Psoas muscle (tissue), 7 donors: ENCODE measurements at regions not wholly inside any gene's neighbourhood (a gene's known extent, or its start where the extent isn't known, plus 50 kb on each side); places are given as distances from the start of the nearest gene placed in this dataset.
"Not testable (repeated sequence)": the region's sequence is repeated elsewhere in the genome, so short reads cannot be mapped to it uniquely, and the experiment has no call there.

ENCODE experiments used
- ATAC-seq, 4 donors: fragments of 200-7000 bp; cut with Tn5 transposase; one replicate each; pipeline ENCODE4 v1.9.1; 2020; ENCODE audit warnings: moderate library complexity in 3 of 4, mild to moderate bottlenecking in 2 of 4
- DNase-seq, 2 donors: peaks; one replicate each; pipeline ENCODE4 v3.0.0-alpha.2; 2020
- H3K27ac ChIP-seq: fragments of 200-600 bp; one replicate; pipeline ENCODE4 v1.8.0; 2022
- H3K27me3 ChIP-seq, 3 donors: fragments of 200-600 bp in 1 of 3; one replicate each; pipeline versions ENCODE4 v1.6.1 to v1.8.0; 2013 to 2022; ENCODE audit warnings: low read length in 2 of 3, mild to moderate bottlenecking in 2 of 3, moderate library complexity in 1 of 3; ENCODE audit not compliant: insufficient read depth in 3 of 3
- H3K36me3 ChIP-seq, 2 donors: fragments of 200-600 bp in 1 of 2; one replicate each; pipeline versions ENCODE4 v1.6.1 to v1.8.0; 2013 to 2022; ENCODE audit warnings: low read depth in 1 of 2, mild to moderate bottlenecking in 1 of 2, moderate library complexity in 1 of 2; ENCODE audit not compliant: insufficient read depth in 1 of 2
- H3K4me1 ChIP-seq: fragments of 200-600 bp; one replicate; pipeline ENCODE4 v1.8.0; 2022
- H3K4me3 ChIP-seq: fragments of 200-600 bp; one replicate; pipeline ENCODE4 v1.8.0; 2022; ENCODE audit warnings: mild to moderate bottlenecking
- H3K9me3 ChIP-seq: fragments of 200-600 bp; one replicate; pipeline ENCODE4 v1.8.0; 2022
- CTCF ChIP-seq: fragments of 200-600 bp; IDR thresholded peaks from one replicate; pipeline ENCODE4 v1.8.0; 2022; ENCODE audit warnings: antibody characterized with exemption
- WGBS, 3 donors: extraction: QIAGEN DNeasy Blood & Tissue Kit; methylation state at CpG; one replicate each; pipeline versions ENCODE4 v1.1.6 to v1.1.7; 2013; 5-methylcytosine and 5-hydroxymethylcytosine counted together
- intact Hi-C, 2 donors: fragments of 100-400 bp; cut with DNase I; formaldehyde crosslinking; loops; one replicate each; pipeline versions ENCODE4 v1.11.0 to v1.14.2; 2022
- donor health status: healthy with polysubstance abuse.
- donor health status: DM: no; HTN: no; CAD: no; lungs with moderate emphysema.
- donor health status: Bipolar disorder and iron deficiency.
- donor health status: healthy.
- donor health status: DM: yes; HTN: yes; CAD: no.
- donor health status: DM: no; HTN: no; CAD: no.
- donor health status: DM: yes; HTN: yes; CAD: no.

GRCh38 chr5:30376848-30377247, 816.6 kb upstream of the CDH6 start:
- ATAC-seq = no peak
- intact Hi-C loops = no loop called here

GRCh38 chr5:30368064-30368463, 825.4 kb upstream of the CDH6 start:
- 67 to 86% (median 78%) methylated on average over 4 of the region's 4 CpGs for WGBS, 3 donors
- Histone ChIP-seq H3K4me1 (no peaks in the 10 kb centered on the region), H3K36me3 (no peaks in the 10 kb centered on the region), H3K27me3 (no peaks in the 10 kb centered on the region), H3K9me3 (no peaks in the 10 kb centered on the region), H3K27ac (no peak overlapping the region), H3K4me3 (no peak overlapping the region)
- TF ChIP-seq CTCF = no peak
- no peak for ATAC-seq
- DNase-seq = no peak
- intact Hi-C loops = no loop called here

More at GRCh38 chr5:30376848-30377247, 816.6 kb upstream of the CDH6 start:
- WGBS, 3 donors = 56 to 59% (median 58%) methylated on average over 3 of the region's 3 CpGs
- Histone ChIP-seq H3K4me1 (no peaks in the 10 kb centered on the region), H3K36me3 (no peaks in the 10 kb centered on the region), H3K27me3 (no peaks in the 10 kb centered on the region), H3K4me3 (no peak overlapping the region), H3K9me3 (no peaks in the 10 kb centered on the region), H3K27ac (no peak overlapping the region)
- no peak for TF ChIP-seq CTCF
- DNase-seq = no peak

- WGBS, 3 donors = 82 to 90% (median 83%) methylated on average over 8 of the region's 8 CpGs
- H3K4me1 ChIP-seq, H3K27me3 ChIP-seq, intact Hi-C loops, H3K4me3 ChIP-seq, DNase-seq, H3K9me3 ChIP-seq, ATAC-seq, H3K27ac ChIP-seq, H3K36me3 ChIP-seq: not testable (repeated sequence)
Observed at GRCh38 chr5:30365031-30365430, 828.5 kb upstream of the CDH6 start.

DNA sequence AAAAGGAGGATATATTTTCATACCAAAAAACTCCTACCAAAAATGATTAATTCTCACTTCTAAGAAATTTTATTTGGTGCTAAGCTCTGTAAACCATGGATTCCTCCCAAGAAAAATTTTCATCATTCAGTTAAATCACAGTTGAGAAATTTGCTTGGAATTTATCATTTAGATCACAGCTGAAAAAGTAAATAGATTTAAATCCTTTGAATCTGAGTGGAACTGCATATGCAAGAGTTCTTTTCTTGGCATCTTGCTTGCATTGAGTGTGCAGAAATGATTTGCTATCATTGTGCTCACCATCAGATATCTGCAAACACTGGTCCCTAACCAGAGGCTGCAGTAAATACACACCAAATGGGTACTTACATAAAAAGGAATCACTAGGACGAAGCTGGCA, 836.1 kb upstream of the CDH6 start:
- ATAC-seq = no peak
- intact Hi-C loops = no loop called here
- 77 to 95% (median 78%) methylated on average over 1 of the region's 1 CpG for WGBS, 3 donors

DNA sequence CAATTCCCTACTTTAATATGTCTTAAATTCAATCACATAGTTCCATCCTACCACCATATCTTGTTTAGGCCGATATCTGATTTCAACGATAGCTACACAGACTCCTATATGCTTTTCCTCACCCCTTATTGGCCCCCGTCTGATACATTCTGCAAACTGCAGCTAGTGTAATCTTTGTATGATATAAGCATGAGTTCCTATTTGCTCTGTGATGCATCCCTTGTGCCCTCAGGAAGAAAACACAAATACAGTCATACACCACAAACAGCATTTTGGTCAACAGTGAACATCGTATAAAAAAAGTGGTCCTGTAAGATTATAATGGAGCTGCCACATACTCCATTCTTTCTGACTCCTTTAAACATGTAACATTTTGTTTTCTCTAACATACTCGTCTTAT, 837.8 kb upstream of the CDH6 start:
- 72 to 78% (median 77%) methylated on average over 5 of the region's 5 CpGs for WGBS, 3 donors
- intact Hi-C loops = no loop called here

More for the DNA sequence above, 836.1 kb upstream of the CDH6 start:
- no peaks in the 10 kb centered on the region for H3K4me1 ChIP-seq
- no peak for TF ChIP-seq CTCF
- H3K27ac ChIP-seq = no peak overlapping the region
- no peak for DNase-seq
- no peaks in the 10 kb centered on the region for H3K27me3 ChIP-seq
- no peak overlapping the region for H3K4me3 ChIP-seq
- H3K36me3 ChIP-seq = no peaks in the 10 kb centered on the region
- peaks cover 6% of the 10 kb centered on the region for H3K9me3 ChIP-seq

More for the DNA sequence above, 837.8 kb upstream of the CDH6 start:
- DNase-seq (no peak), ATAC-seq (no peak)
- Histone ChIP-seq H3K4me3 (no peak overlapping the region), H3K9me3 (peaks cover 3% of the 10 kb centered on the region), H3K27me3 (no peaks in the 10 kb centered on the region), H3K4me1 (no peaks in the 10 kb centered on the region), H3K27ac (no peak overlapping the region), H3K36me3 (no peaks in the 10 kb centered on the region)
- TF ChIP-seq CTCF = no peak
